Astrocyte of the hippocampus (primary cell): ENCODE measurements at regions not wholly inside any gene's neighbourhood (a gene's known extent, or its start where the extent isn't known, plus 50 kb on each side); places are given as distances from the start of the nearest gene placed in this dataset.
"Not testable (repeated sequence)": the region's sequence is repeated elsewhere in the genome, so short reads cannot be mapped to it uniquely, and the experiment has no call there.

Source experiments
- DNase-seq: peaks from one replicate; pipeline ENCODE4 v3.0.0; 2011; ENCODE audit warnings: low read depth, low spot score

GRCh38 chr4:58871509-58871908 is 1761.3 kb upstream of the IGFBP7 start:
- DNase-seq = no peak

GRCh38 chr4:58849026-58849425 is 1738.8 kb upstream of the IGFBP7 start:
- DNase-seq = no peak

GRCh38 chr4:58843455-58843854 is 1733.3 kb upstream of the IGFBP7 start:
- no peak for DNase-seq

GRCh38 chr4:58833126-58833525 is 1722.9 kb upstream of the IGFBP7 start:
- no peak for DNase-seq

DNA sequence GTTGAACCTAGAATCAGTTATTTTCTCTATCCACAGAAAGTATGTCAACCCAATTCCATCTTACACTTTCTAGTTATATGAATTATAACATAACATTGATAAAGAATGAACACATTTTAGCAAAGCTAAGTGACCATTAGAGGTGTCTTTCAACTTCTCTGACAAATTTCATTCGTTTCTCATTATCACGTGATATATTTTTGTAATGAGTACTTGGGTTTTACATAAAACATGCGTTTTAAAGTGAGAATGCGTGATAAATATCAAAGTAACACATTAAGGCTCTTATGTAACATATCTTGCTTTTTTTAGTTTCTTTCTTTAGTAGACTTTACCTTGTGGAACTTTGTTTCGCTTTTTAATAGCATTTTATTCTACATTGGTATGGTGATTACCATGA is 1715.1 kb upstream of the IGFBP7 start:
- DNase-seq = no peak

DNA sequence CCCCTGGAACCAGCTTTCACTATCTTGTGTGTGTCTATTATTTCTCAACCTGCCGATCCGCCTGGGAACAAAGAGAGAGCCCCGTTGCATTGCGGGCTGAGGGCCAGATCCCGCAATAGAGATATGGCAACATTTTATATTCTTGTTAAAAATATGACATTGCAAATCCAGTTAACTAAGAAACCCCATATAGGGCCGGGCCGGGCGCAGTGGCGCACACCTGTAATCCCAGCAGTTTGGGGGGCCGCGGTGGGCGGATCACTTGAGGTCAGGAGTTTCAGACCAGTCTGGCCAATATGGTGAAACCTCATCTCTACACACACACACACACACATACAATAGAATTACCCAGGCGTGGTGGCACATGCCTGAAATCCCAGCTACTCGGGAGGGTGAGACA is 1708.4 kb upstream of the IGFBP7 start:
- not testable (repeated sequence) for DNase-seq

GRCh38 chr4:58809948-58810347 is 1699.8 kb upstream of the IGFBP7 start:
- no peak for DNase-seq

DNA sequence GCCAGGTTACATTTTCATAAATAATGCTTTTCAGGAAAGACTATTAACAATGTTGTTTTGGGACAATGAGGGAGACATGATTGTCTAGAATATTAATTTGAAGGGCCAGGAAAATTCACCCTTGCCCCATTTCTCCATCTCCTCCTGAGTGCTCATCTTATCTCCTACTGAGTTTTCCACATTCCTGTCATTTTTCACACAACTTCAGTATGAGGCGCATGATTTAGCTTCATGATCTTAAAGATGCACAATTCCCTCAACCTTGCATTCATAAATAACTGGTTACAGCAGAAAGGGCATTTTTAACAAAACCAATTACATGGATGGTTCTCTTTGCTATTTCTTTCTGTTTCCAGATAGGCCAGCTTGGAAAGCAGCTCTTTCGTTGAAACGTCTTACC is 1699.2 kb upstream of the IGFBP7 start:
- peak; percentile 0 for DNase-seq

- DNase-seq = no peak
Measured at GRCh38 chr4:58808817-58809216, 1698.6 kb upstream of the IGFBP7 start.

DNA sequence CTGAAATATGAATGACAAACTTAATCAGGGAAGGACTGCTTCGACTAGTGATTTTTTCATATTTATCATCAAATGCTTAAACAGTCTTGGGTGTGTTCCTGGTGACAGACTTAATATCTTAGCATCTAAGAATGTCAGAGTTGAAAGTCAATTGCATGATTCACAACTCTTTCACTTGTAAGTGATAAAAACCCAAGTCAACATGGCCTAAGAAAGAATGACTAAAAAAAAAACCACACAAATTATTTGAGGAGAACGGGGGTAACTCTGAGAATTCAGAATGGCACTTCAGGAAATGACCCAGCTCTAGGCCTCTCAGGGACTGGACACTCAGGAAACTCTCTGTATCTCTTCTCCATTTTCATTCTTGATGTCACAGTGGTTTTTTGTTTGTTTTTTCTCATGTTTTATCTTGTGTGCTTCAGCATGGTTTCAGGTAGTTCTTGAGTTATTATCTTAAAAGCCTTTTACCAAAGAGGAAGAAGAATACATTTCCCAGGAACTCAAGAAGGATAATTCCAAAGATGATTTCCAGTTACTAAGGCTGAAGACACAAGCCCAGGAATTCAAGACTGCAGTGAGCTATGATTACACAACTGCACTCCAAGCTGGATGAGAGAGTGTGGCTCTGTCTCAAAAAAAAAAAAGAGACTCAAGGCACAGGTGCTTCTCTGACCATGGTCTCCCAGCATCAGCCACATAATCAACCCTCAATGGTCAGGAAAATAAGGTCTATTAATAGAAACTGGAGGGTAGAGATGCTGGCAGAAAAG is 1697.8 kb upstream of the IGFBP7 start:
- no peak for DNase-seq

DNA sequence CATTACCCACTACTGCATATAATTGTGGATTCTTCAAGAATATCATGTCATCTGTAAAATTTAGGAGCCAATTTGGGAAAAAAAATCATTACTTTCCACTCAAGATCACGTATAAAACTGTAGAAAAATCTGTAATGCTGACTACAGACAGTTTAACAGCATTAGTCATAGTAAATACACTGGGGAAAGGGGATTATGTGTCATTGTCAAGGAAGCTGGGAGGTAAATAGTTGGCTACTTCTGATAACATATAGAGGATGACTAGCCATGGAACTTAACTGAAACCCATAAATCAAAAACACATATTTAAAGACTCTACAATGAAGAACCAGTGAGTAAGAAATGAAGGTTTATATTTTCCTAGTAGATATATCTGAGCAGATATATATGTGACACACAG is 1666.4 kb upstream of the IGFBP7 start:
- peak; percentile 9 for DNase-seq

GRCh38 chr4:58767598-58767997 is 1657.4 kb upstream of the IGFBP7 start:
- no peak for DNase-seq

GRCh38 chr4:58766763-58767162 is 1656.6 kb upstream of the IGFBP7 start:
- no peak for DNase-seq

- no peak for DNase-seq
Measured at GRCh38 chr4:58761563-58761962, 1651.4 kb upstream of the IGFBP7 start.

GRCh38 chr4:58760737-58761136 is 1650.6 kb upstream of the IGFBP7 start:
- no peak for DNase-seq

GRCh38 chr4:58760100-58760499 is 1649.9 kb upstream of the IGFBP7 start:
- no peak for DNase-seq

DNA sequence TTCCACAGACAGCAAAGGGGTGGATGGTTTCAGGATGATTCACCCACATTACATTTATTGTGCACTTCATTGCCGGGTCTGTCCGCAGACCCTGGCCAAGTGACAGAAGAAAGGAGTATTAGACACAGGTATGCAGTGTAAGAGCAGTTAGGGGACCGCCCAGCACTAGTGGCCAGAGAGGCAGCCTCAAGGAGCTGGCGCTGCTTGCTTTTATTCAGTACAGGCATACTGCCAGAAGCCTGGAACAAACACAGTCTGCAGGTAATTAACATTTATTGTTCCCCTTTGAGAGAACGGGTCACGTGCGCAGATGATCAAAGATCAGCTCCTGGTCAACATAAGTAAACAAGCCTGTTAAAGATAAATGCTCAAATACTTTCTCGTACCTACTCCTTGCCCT is 1639.0 kb upstream of the IGFBP7 start:
- DNase-seq = peak; percentile 6

DNA sequence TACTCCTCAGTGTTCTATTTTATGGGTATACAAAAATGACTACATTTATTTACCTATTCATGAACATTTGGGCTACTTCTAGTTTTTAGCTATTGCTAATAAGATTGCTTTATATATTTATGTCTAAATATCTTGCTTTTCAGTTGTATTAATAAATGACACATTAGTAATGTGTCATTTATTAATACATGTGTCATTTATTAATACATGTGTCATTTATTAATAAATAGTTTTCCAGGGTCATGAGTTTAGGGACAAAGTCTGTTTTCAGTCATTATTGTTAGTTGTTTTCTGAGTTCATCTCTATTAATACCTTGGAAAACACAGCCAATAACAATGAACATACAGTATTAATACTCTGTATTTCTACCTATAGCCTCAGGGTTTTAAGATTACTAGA is 1630.7 kb upstream of the IGFBP7 start:
- no peak for DNase-seq

- no peak for DNase-seq
Measured at GRCh38 chr4:58739275-58739674, 1629.1 kb upstream of the IGFBP7 start.

- DNase-seq = no peak
Measured at GRCh38 chr4:58738375-58738774, 1628.2 kb upstream of the IGFBP7 start.

DNA sequence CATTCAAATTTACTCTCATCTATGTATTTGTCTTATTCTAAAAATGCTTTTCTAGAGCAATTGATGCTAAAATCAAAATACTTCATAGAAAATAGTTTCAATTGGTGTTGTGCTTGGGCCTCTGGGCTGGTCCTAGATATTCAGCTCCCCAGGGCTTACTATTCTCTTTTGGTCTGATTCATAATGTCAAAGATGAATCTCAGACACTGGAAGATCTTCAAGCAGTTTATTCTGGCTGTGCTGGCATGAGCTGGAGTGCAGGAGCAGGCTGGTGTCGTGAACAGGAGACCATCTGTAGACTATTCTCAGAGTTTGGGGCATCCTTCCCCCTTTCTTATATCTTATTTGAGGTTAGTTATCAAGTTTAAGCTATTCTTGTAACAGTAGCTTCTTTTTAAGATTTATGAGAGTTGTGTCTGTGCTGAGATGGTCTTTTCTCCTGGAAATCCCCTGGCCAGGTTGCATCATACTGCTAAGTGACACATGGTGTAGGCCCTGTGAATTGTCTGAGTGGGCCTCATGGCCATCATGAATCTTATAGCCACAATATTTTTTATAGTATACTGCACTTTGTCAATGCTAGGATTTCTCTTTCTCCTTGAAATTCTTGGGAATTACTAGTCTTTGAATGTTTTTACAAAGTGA is 1624.0 kb upstream of the IGFBP7 start:
- no peak for DNase-seq

- DNase-seq = no peak
Measured at GRCh38 chr4:58732973-58733372, 1622.8 kb upstream of the IGFBP7 start.

DNA sequence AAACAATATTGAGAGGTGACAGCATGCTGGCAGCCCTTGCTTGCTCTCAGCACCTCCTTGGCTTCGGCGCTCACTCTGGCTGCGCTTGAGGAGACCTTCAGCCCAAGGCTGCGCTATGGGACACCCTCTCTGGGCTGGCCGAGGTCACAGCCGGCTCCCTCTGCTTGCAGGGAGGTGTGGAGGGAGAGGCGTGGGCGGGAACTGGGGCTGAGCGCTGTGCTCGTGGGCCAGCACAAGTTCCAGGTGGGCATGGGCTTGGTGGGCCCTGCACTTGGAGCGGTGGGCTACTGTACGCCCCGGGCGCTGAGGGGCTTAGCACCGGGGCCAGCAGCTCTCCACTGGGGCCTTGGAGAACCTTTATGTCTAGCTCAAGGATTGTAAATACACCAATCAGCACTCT is 1613.8 kb upstream of the IGFBP7 start:
- no peak for DNase-seq
